GM21423 (cell line): ENCODE measurements at regions not wholly inside any gene's neighbourhood (a gene's known extent, or its start where the extent isn't known, plus 50 kb on each side); places are given as distances from the start of the nearest gene placed in this dataset.

Source experiments
- ATAC-seq: cut with Tn5 transposase; IDR thresholded peaks from one replicate; pipeline ENCODE4 v1.9.1; 2021; ENCODE audit warnings: mild to moderate bottlenecking, moderate library complexity; ENCODE audit not compliant: unreplicated experiment

- no peak for ATAC-seq
Observed at GRCh38 chr6:105966481-105966880, 119.7 kb upstream of the PRDM1 start.

- ATAC-seq: no peak
Observed at GRCh38 chr6:105964979-105965760, 121.0 kb upstream of the PRDM1 start.

- ATAC-seq: no peak
Observed at GRCh38 chr6:105954148-105954547, 132.0 kb upstream of the PRDM1 start.

- ATAC-seq: no peak
Observed at GRCh38 chr6:105952772-105953690, 133.1 kb upstream of the PRDM1 start.

- ATAC-seq: no peak
Observed at GRCh38 chr6:105952326-105952725, 133.8 kb upstream of the PRDM1 start.

- no peak for ATAC-seq
Observed at GRCh38 chr6:105951322-105951721, 134.8 kb upstream of the PRDM1 start.

- ATAC-seq: no peak
Observed at GRCh38 chr6:105949869-105950268, 136.3 kb upstream of the PRDM1 start.

GRCh38 chr6:105943514-105943913 lies 142.6 kb upstream of the PRDM1 start:
- ATAC-seq: no peak

GRCh38 chr6:105941621-105942412 lies 144.3 kb upstream of the PRDM1 start:
- ATAC-seq: no peak

- ATAC-seq: no peak
Observed at GRCh38 chr6:105940990-105941389, 145.1 kb upstream of the PRDM1 start.

- no peak for ATAC-seq
Observed at GRCh38 chr6:105936972-105937371, 149.2 kb upstream of the PRDM1 start.

- ATAC-seq: no peak
Observed at GRCh38 chr6:105935416-105935815, 150.7 kb upstream of the PRDM1 start.

GRCh38 chr6:105934708-105935107 lies 151.4 kb upstream of the PRDM1 start:
- no peak for ATAC-seq

GRCh38 chr6:105932440-105932839 lies 153.7 kb upstream of the PRDM1 start:
- ATAC-seq: no peak

- no peak for ATAC-seq
Observed at GRCh38 chr6:105929626-105930025, 156.5 kb upstream of the PRDM1 start.

- ATAC-seq: no peak
Observed at GRCh38 chr6:105926318-105926717, 159.8 kb upstream of the PRDM1 start.

- ATAC-seq: no peak
Observed at GRCh38 chr6:105925706-105926105, 160.4 kb upstream of the PRDM1 start.

GRCh38 chr6:105921781-105922180 lies 164.4 kb upstream of the PRDM1 start:
- ATAC-seq: no peak

GRCh38 chr6:105920071-105920470 lies 166.1 kb upstream of the PRDM1 start:
- no peak for ATAC-seq

- ATAC-seq: no peak
Observed at GRCh38 chr6:105917038-105917695, 169.0 kb upstream of the PRDM1 start.
